LNCaP clone FGC (cell line): ENCODE measurements at regions not wholly inside any gene's neighbourhood (a gene's known extent, or its start where the extent isn't known, plus 50 kb on each side); places are given as distances from the start of the nearest gene placed in this dataset.
"Not testable (repeated sequence)": the region's sequence is repeated elsewhere in the genome, so short reads cannot be mapped to it uniquely, and the experiment has no call there.

Experiments used
- DNase-seq: peaks from one replicate; pipeline ENCODE4 v3.0.0-alpha.2; 2011; ENCODE audit warnings: low read depth
- H3K4me3 ChIP-seq: 2 replicates; pipeline ENCODE4 v1.5.1; 2011; ENCODE audit warnings: mild to moderate bottlenecking, low read depth, low read length, control low read depth
- CTCF ChIP-seq: IDR thresholded peaks from 2 replicates; pipeline ENCODE4 v1.5.1; 2012; ENCODE audit warnings: mild to moderate bottlenecking; ENCODE audit not compliant: control insufficient read depth, insufficient read depth; ENCODE audit errors: extremely low read depth

DNA sequence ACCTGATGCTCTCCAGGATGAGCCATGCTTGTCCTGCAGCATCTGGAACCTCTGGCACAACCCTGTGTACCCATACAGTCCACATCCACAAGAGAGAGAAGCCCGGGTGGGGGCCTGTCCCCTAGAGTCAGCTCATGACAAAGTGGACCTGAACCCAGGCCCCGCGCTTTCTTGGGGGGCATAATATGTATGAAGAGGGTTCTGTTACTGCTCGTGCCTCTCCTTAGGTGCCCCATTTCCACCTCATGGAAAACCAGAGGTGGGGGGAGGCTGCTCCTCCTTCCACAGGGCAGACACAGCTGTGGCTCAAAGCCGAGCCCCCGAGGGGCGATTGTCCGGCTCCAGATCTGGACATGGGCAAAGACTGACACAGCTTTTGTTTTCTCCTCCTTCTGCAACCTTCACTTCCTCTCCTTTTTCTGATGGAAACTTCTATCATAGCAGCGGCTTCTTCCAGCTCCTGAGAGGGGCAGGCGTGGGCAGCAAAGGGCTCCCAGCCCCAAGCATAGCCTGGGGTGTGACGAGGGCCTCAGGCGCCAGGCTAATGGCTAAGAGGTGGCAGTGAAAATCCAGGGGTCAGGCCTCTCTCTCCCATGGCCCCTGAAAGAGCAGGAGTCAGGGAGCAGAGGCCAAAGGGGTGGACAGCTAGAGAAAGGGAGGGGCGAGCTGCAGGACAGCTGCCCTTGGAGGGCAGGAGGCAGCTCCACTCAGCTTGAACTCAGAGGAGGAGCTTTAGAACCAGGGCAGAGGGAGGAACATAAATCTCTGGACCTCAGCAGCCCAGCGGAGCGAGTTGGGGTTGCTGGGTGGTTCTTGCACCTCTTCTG lies 155.5 kb downstream of the ZFP36L2 start:
- no peak for DNase-seq
- H3K4me3 ChIP-seq, result no peak overlapping the region
- no peak for TF ChIP-seq CTCF

DNA sequence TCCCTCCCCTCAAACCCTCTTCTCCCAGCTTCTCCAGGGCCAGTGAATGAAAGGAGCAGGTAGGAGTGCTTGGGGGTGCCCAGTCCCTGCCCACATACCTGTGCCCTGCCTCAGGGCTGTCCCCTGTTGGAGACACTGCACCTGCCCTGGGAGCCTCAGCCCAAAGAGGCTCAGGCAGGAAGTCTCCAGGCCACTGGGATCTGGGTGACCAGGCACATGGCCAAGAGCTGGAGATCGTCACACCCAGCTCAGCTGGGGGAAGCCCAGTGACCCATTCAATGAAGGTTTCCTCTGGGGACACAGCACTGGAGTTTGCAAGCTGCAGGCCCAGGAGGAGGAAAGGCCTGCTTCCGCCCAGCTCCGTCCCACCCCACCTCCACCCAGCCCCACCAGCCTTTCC lies 156.4 kb downstream of the ZFP36L2 start:
- no peak for DNase-seq
- TF ChIP-seq CTCF, result no peak
- no peak overlapping the region for H3K4me3 ChIP-seq

GRCh38 chr2:43068631-43069517 lies 157.5 kb downstream of the ZFP36L2 start:
- no peak for DNase-seq
- no peak for TF ChIP-seq CTCF
- H3K4me3 ChIP-seq, result no peak overlapping the region

DNA sequence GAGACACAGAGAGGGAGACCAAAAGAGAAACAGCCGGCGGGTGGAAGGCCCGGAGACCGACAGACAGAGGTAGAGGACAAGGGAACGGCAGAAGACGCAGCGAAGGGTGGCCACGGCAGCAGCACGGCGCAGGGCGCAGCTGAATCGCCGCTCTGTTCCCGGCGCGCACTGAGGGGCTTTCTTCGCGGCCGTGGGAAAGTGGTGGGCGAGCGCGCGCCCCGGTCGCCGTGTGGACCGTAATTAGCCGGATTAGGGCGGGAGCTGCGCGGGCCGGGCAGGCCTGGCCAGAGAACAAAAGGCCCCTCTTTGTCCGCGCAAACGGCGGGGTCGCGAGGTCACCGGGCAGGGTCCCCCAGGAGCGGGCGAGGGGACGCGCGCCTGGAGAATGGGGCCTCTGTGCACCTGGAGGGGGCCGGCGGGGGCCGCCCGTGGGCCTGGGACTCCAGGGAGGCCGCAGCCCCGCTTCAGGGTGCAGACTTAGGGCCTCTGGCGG lies 158.3 kb downstream of the ZFP36L2 start:
- no peak overlapping the region for H3K4me3 ChIP-seq
- DNase-seq, result no peak
- TF ChIP-seq CTCF, result no peak

GRCh38 chr2:43067254-43068040 lies 159.0 kb downstream of the ZFP36L2 start:
- no peak for TF ChIP-seq CTCF
- H3K4me3 ChIP-seq, result no peak overlapping the region

DNA sequence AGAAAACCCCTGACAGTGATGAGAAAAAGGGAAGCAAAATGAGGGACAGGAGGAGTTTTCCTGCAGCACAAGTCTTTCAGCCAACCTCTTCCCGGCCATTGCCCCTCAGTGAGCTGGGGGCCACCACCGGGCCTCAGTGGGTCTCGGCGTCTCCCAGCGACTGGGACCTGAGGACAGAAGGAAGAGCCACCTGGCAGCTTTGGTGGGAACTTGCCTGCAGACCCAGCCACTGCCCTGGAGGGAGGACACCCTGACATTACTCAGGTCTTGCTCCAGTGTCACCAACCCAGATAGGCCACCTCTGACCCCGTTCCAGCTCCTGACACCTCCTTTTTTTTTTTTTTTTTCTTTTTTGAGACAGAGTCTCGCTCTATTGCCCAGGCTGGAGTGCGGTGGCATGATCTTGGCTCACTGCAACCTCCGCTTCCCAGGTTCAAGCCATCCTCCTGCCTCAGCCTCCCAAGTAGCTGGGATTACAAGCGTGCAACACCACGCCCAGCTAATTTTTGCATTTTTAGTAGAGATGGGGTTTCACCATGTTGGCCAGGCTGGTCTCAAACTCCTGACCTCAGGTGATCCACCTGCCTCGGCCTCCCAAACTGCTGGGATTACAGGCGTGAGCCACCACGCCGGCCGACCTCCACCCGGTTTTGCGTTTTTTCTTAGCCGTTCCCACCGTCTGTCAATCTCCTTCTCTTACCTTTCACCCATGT lies 159.7 kb downstream of the ZFP36L2 start:
- not testable (repeated sequence) for DNase-seq, H3K4me3 ChIP-seq

More at GRCh38 chr2:43067254-43068040, 159.0 kb downstream of the ZFP36L2 start:
- no peak for DNase-seq
